ENCODE measurements at regions not wholly inside any gene's neighbourhood (a gene's known extent, or its start where the extent isn't known, plus 50 kb on each side); places are given as distances from the start of the nearest gene placed in this dataset.

DNA sequence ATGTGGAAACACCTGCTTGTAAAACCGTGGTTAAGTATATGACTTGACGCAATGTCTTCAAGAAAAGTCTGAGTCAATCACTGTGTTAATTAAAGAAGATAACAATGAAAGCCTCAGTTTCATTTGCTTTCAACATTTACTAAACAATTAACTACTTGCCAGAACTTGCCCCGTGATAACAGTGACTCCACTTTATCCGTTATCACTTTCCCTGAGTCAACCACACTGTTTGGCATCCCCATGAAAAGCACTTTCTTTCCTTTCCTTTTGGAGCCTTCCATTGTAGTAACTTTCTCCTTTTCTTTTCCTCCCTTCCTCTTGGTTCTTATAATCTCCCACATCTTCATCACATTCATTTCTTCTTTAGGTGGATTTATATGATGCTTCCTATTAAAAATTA lies 435.1 kb upstream of the GOT2 start:
- no peak for ATAC-seq
- Histone ChIP-seq H3K4me1 (ENCODE audit: insufficient read depth, low read length) (no peaks in the 10 kb centered on the region), H3K9me2 (replicated peaks; ENCODE audit: low read length) (no peaks in the 10 kb centered on the region), H3K4me2 (ENCODE audit: low read length) (no peak overlapping the region), H3K9ac (ENCODE audit: low read length) (no peak overlapping the region), H3K9me3 (ENCODE audit: low read length) (no peaks in the 10 kb centered on the region), H4K20me1 (ENCODE audit: low read length) (no peaks in the 10 kb centered on the region), H3K4me3 (ENCODE audit: low read length) (no peak overlapping the region), H3K79me2 (ENCODE audit: low read length) (no peaks in the 10 kb centered on the region), H3K36me3 (ENCODE audit: low read depth, low read length) (no peaks in the 10 kb centered on the region), H3K27ac (ENCODE audit: low read length) (no peak overlapping the region), H3F3A (ENCODE audit: low read length, unreplicated experiment) (no peaks in the 10 kb centered on the region), H2AFZ (ENCODE audit: low read length) (no peak overlapping the region), H3K27me3 (ENCODE audit: low read length) (no peaks in the 10 kb centered on the region)
- no peak for TF ChIP-seq EZH2 (IDR thresholded peaks at IDR 0.05; ENCODE audit: low read length, unreplicated experiment)
- TF ChIP-seq, protein P1, sequence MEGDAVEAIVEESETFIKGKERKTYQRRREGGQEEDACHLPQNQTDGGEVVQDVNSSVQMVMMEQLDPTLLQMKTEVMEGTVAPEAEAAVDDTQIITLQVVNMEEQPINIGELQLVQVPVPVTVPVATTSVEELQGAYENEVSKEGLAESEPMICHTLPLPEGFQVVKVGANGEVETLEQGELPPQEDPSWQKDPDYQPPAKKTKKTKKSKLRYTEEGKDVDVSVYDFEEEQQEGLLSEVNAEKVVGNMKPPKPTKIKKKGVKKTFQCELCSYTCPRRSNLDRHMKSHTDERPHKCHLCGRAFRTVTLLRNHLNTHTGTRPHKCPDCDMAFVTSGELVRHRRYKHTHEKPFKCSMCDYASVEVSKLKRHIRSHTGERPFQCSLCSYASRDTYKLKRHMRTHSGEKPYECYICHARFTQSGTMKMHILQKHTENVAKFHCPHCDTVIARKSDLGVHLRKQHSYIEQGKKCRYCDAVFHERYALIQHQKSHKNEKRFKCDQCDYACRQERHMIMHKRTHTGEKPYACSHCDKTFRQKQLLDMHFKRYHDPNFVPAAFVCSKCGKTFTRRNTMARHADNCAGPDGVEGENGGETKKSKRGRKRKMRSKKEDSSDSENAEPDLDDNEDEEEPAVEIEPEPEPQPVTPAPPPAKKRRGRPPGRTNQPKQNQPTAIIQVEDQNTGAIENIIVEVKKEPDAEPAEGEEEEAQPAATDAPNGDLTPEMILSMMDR (conservative IDR thresholded peaks at IDR 0.05; ENCODE audit: low read depth, low read length): no peak
- TF ChIP-seq EZH2phosphoT487 (IDR thresholded peaks at IDR 0.05; ENCODE audit: borderline replicate concordance, low read length): no peak
- no peak for DNase-seq
- ChIA-PET POLR2A (ENCODE audit: unreplicated experiment) (no interaction called here), CTCF (no interaction called here)
- intact Hi-C loops (cut with micrococcal nuclease): no loop called here
- no TSS peak for BruUV-seq (replicated peaks)

DNA sequence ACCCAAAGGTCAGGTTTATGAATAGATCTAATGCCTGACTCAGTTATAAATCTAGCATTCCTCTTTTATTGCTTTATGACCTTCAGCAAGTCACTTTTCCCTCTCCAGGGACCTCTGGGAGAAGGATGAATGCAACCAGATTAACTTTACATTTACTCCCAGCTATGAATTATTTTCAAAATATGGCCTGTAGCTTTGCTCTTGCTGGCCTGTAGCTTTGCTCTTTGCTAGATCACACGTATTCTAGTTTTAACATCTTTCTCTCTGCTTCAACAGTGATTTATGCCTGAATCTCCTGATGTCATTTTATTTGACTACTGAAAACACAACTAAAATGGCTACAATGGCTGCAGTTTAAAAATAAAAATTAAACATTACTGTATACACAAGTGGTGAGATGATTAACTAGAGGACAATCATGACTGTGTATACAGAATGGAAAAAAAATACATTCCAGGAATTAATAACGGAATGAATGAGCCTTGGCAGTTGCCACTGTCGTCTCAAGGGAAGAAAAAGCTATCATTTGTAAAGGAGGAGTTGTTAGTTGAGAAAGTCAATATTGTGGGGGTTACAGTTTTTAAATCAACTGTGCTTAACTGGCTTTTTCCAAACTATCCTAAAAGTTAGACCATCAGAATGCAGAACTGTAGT lies 434.5 kb upstream of the GOT2 start:
- Histone ChIP-seq H3K79me2 (ENCODE audit: low read length) (no peaks in the 10 kb centered on the region), H3K27ac (ENCODE audit: low read length) (no peak overlapping the region), H3K4me2 (ENCODE audit: low read length) (no peak overlapping the region), H3F3A (ENCODE audit: low read length, unreplicated experiment) (no peaks in the 10 kb centered on the region), H3K27me3 (ENCODE audit: low read length) (no peaks in the 10 kb centered on the region), H3K9me3 (ENCODE audit: low read length) (no peaks in the 10 kb centered on the region), H3K4me3 (ENCODE audit: low read length) (no peak overlapping the region), H3K9ac (ENCODE audit: low read length) (no peak overlapping the region), H3K9me2 (replicated peaks; ENCODE audit: low read length) (no peaks in the 10 kb centered on the region), H3K36me3 (ENCODE audit: low read depth, low read length) (no peaks in the 10 kb centered on the region), H4K20me1 (ENCODE audit: low read length) (no peaks in the 10 kb centered on the region), H2AFZ (ENCODE audit: low read length) (no peak overlapping the region), H3K4me1 (ENCODE audit: insufficient read depth, low read length) (no peaks in the 10 kb centered on the region)
- DNase-seq (no peak), ATAC-seq (no peak)
- TF ChIP-seq, protein P1 (conservative IDR thresholded peaks at IDR 0.05; ENCODE audit: low read depth, low read length): no peak
- TF ChIP-seq EZH2phosphoT487 (IDR thresholded peaks at IDR 0.05; ENCODE audit: borderline replicate concordance, low read length) (no peak), EZH2 (IDR thresholded peaks at IDR 0.05; ENCODE audit: low read length, unreplicated experiment) (no peak)
- no TSS peak for BruUV-seq (replicated peaks)
- intact Hi-C loops (cut with micrococcal nuclease): no loop called here
- ChIA-PET POLR2A (ENCODE audit: unreplicated experiment) (no interaction called here), CTCF (no interaction called here)

DNA sequence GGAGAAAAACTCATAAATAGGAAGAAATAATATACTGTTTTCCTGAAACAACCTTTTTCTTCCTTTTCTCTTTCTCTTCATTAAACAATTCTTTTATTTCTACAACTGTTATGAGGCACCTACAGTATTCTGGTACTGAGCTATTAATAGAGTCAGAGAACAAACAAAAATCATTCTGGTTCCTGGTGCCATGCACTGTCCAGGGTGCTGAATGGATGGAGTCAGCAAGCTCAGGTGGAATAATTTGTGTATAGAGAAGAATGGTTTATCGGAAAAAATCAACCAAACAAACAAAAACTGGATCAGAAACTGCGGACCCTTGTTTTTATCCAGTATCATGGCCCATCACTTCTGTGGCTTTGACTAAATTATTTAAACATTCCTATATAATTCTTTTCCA lies 430.3 kb upstream of the GOT2 start:
- ATAC-seq (no peak), DNase-seq (no peak)
- ChIA-PET CTCF (no interaction called here), POLR2A (ENCODE audit: unreplicated experiment) (no interaction called here)
- Histone ChIP-seq H3K4me2 (ENCODE audit: low read length) (no peak overlapping the region), H3K79me2 (ENCODE audit: low read length) (no peaks in the 10 kb centered on the region), H3F3A (ENCODE audit: low read length, unreplicated experiment) (no peaks in the 10 kb centered on the region), H2AFZ (ENCODE audit: low read length) (no peak overlapping the region), H3K9ac (ENCODE audit: low read length) (no peak overlapping the region), H3K4me3 (ENCODE audit: low read length) (no peak overlapping the region), H3K9me2 (replicated peaks; ENCODE audit: low read length) (no peaks in the 10 kb centered on the region), H3K27me3 (ENCODE audit: low read length) (peaks cover 3% of the 10 kb centered on the region; the same call in 1 of the 2 replicates), H3K27ac (ENCODE audit: low read length) (no peak overlapping the region), H3K9me3 (ENCODE audit: low read length) (no peaks in the 10 kb centered on the region), H3K4me1 (ENCODE audit: insufficient read depth, low read length) (no peaks in the 10 kb centered on the region), H3K36me3 (ENCODE audit: low read depth, low read length) (no peaks in the 10 kb centered on the region), H4K20me1 (ENCODE audit: low read length) (no peaks in the 10 kb centered on the region)
- intact Hi-C loops (cut with micrococcal nuclease): no loop called here
- TF ChIP-seq EZH2phosphoT487 (IDR thresholded peaks at IDR 0.05; ENCODE audit: borderline replicate concordance, low read length): no peak
- no TSS peak for BruUV-seq (replicated peaks)

All from PC-3 (cell line).